EL (cell line): ENCODE measurements at regions not wholly inside any gene's neighbourhood (a gene's known extent, or its start where the extent isn't known, plus 50 kb on each side); places are given as distances from the start of the nearest gene placed in this dataset.
"Not testable (repeated sequence)": the region's sequence is repeated elsewhere in the genome, so short reads cannot be mapped to it uniquely, and the experiment has no call there.

Source experiments
- DNase-seq: peaks from one replicate; pipeline ENCODE4 v3.0.0-alpha.2; 2016

GRCh38 chr10:28449382-28449781 lies 83.5 kb upstream of the WAC start:
- no peak for DNase-seq

DNA sequence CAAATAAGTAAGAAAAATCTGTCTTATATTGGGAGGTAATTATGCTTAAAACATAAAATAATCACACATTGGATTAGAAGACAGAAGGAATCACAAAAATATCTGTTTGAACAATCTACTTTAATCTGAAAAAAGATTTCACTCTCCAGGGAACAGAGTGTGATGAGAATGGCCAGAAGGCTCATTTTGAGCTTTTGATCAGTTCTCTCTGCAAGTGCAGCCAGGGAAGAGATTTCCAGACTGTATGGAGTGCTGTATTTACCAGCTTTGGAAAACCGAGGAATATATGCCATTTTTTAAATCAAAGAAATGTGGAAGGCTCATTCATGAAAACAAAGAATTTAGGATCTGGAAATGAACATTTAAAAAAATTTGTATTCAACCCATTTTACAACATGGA lies 83.0 kb upstream of the WAC start:
- DNase-seq = no peak

- DNase-seq = no peak
Measured at GRCh38 chr10:28453926-28454325, 79.0 kb upstream of the WAC start.

DNA sequence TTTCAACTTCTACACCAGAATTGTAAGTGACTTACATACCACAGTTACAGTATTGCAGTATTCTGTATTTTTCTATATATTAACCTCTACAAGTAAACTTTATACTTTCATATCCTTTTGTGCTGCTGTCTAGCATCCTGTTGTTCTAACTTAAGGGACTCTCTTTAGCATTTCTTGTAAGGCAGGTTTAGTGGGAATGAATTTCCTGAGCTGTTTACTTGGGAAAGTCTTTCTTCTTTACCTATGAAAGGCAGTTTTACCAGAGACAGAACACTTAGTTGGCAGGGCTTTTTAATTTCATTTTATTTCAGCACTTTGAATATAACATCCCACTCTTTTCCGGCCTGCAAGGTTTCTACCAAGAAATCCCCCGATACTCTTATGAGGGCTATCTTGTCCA lies 75.8 kb upstream of the WAC start:
- DNase-seq = no peak

GRCh38 chr10:28457873-28458272 lies 75.0 kb upstream of the WAC start:
- not testable (repeated sequence) for DNase-seq

GRCh38 chr10:28459453-28460144 lies 73.3 kb upstream of the WAC start:
- no peak for DNase-seq

- no peak for DNase-seq
Measured at GRCh38 chr10:28463141-28463540, 69.8 kb upstream of the WAC start.

GRCh38 chr10:28463676-28464395 lies 69.1 kb upstream of the WAC start:
- DNase-seq = no peak

DNA sequence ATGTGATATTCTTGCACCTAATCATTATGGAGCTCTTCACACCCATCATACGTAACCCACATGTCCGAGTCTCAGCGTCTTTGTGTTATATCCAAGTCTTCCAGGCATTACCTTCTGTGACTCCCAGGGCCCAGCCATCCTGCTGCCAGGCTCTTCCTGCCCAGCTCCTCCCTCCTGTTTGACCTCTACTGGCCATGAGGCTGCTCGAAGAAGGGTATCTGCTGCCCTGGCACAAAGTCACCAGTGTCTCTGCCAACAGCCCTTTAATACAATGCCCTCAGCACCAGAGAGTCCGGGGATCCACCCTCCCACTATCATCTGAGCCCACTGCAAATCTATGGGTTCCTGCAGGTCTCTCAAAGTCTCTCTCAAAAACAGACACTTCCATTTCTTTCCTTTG lies 65.3 kb upstream of the WAC start:
- no peak for DNase-seq

DNA sequence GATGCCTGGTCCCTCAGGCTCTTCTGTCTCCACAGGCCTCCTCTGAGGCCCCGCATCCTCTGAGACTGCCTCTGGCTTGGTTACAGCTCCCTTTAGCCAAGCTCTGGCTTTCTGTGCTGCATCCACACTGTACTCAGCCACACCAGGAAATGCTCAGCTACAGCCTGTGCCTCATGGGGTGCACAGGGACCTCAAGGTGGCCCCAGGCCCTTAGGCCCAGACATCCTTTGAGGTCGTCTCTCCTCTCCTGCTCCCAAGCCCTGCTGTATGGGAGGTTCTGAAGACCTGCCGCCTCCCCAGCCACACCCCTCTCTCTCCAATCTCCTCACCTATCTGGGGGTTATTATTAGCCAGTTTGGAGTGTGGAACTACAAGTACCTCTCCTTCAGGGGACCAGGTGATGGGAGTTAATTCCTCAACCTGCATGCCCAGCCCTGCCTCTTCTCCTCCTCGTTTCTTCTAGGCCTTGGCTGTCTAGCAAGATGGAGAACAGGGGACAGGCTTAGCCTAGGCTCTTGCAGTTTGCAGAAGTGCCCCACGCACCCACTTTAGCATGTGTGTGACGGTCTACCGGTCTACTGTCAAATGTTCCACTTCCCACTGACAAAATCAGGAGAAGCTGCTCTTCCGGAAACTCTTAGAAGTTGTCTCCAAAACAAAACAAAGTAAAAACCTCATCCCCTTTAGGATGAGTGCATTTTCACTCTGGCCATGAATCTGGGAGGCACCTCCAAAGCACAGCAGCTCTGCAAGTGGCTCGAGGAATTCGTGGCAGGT lies 64.0 kb upstream of the WAC start:
- no peak for DNase-seq

DNA sequence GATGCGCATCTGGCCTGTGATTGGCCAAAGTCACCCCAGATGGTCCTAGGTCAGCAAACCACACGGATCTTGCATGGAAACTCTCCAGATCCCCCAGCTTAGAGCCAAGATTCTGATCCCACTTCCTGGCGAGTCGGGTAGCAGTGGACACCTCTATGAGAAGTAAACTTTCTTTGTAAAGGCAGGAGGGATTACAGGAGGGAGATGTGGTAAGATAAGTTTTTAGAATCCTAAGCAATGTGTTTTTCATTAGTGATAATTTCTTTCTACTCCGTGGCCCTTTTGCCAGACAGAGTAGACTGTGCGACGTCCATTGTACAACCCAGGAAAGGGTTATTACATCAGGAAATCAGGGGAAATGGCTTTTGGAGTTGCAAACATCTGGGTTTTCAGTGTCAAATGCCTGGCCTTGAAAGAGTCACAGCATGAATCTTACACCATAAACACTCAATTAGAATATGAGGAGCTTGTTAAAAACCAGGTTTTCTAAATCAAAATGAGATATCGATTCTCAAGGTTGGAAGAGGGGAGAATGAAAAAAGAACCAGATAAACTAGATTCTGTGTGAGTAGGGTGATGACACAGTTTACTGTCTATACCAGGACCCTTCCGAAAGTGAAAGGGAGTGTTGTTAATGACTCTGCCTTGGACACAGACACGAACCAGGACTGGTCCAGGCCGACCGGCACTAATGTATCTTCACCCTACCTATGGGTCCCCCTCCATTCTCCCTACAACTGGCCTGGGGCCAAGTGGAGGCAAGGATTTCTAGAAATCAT lies 61.9 kb upstream of the WAC start:
- DNase-seq = no peak

DNA sequence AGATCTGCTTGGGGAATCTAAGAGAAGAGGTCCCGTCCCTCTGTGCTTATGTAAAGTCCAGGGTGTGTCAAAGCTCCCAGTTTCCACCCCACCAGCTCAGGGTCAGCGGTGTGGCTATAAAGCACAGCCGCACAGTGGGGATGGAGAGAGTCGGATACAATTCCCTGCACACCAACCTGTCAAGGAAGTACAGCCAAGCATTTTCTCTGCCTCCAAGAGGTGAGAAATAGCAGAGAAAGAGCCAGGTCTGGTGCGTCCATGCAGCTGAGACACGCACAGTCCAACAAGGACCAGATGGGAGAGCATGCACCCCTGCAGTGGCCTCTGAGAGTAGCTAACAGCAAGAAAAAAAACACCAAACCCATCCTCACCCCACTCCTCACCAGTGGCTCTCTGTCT lies 61.3 kb upstream of the WAC start:
- no peak for DNase-seq

DNA sequence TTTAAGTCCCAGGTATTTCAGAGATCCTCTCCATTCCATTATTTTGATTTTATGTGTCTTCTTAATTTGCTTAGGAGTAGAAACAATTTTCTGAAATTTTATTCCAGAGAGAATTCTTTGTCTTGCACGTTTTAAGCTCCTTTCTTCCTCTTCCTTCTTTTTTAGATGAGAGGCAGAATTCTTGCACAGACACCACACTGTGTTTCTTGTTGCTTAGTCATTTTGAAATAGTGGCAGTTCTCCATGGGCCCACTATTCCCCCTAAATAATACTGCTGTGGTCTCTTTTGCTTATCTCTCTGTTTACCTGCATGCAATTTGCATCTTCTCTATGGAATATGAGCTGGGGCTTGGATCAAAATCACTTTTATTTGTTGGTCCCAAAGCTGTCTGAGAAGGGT lies 54.3 kb upstream of the WAC start:
- DNase-seq = no peak

- DNase-seq = no peak
Measured at GRCh38 chr10:28479425-28479865, 53.5 kb upstream of the WAC start.

GRCh38 chr10:28479927-28480627 lies 52.8 kb upstream of the WAC start:
- no peak for DNase-seq

- no peak for DNase-seq
Measured at GRCh38 chr10:28480628-28480965, 52.3 kb upstream of the WAC start.

GRCh38 chr10:28481346-28481745 lies 51.6 kb upstream of the WAC start:
- not testable (repeated sequence) for DNase-seq

DNA sequence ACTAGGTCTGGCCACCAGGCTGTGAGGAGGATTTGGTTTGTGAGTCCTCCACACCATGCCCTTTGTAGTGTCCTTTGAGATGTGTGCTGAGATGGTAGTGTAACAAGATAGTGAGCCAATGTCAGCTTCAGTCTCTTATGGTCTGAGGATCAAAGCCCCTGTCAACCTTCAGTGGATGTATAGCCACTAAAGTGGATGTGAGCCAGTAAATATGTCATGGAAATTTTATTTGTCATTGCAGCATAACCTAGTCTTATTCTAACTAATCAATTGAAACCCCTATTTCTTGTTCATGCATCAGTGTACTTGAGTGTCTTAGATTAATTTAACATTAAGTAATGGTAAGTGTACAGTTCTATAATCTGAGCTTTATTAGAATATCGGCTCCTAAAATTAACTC lies 51.0 kb upstream of the WAC start:
- no peak for DNase-seq
